GM19395 (cell line): ENCODE measurements at regions not wholly inside any gene's neighbourhood (a gene's known extent, or its start where the extent isn't known, plus 50 kb on each side); places are given as distances from the start of the nearest gene placed in this dataset.

Experiments used
- ATAC-seq: cut with Tn5 transposase; IDR thresholded peaks from one replicate; pipeline ENCODE4 v1.9.1; 2021; ENCODE audit warnings: mild to moderate bottlenecking, moderate library complexity; ENCODE audit not compliant: unreplicated experiment

GRCh38 chr10:83921984-83922860 is 217.1 kb upstream of the GHITM start:
- ATAC-seq: no peak

- no peak for ATAC-seq
Measured at GRCh38 chr10:83925133-83925532, 214.2 kb upstream of the GHITM start.

GRCh38 chr10:83926606-83927005 is 212.7 kb upstream of the GHITM start:
- no peak for ATAC-seq

GRCh38 chr10:83927166-83927565 is 212.1 kb upstream of the GHITM start:
- no peak for ATAC-seq

- no peak for ATAC-seq
Measured at GRCh38 chr10:83929399-83929798, 209.9 kb upstream of the GHITM start.

- no peak for ATAC-seq
Measured at GRCh38 chr10:83931669-83932068, 207.6 kb upstream of the GHITM start.

GRCh38 chr10:83932245-83932644 is 207.1 kb upstream of the GHITM start:
- ATAC-seq: no peak

GRCh38 chr10:83934062-83934461 is 205.2 kb upstream of the GHITM start:
- no peak for ATAC-seq

- no peak for ATAC-seq
Measured at GRCh38 chr10:83934641-83935338, 204.5 kb upstream of the GHITM start.

GRCh38 chr10:83935339-83935736 is 204.0 kb upstream of the GHITM start:
- no peak for ATAC-seq

GRCh38 chr10:83935911-83936310 is 203.4 kb upstream of the GHITM start:
- no peak for ATAC-seq

- ATAC-seq: no peak
Measured at GRCh38 chr10:83937161-83937560, 202.1 kb upstream of the GHITM start.

GRCh38 chr10:83937826-83938225 is 201.5 kb upstream of the GHITM start:
- ATAC-seq: no peak

- no peak for ATAC-seq
Measured at GRCh38 chr10:83941189-83941588, 198.1 kb upstream of the GHITM start.

GRCh38 chr10:83942410-83942809 is 196.9 kb upstream of the GHITM start:
- no peak for ATAC-seq

GRCh38 chr10:83943049-83943448 is 196.3 kb upstream of the GHITM start:
- ATAC-seq: no peak

- ATAC-seq: no peak
Measured at GRCh38 chr10:83943920-83944319, 195.4 kb upstream of the GHITM start.

- no peak for ATAC-seq
Measured at GRCh38 chr10:83945982-83946718, 193.2 kb upstream of the GHITM start.

GRCh38 chr10:83952314-83952713 is 187.0 kb upstream of the GHITM start:
- ATAC-seq: no peak

- no peak for ATAC-seq
Measured at GRCh38 chr10:83953589-83953988, 185.7 kb upstream of the GHITM start.

GRCh38 chr10:83954193-83954799 is 185.0 kb upstream of the GHITM start:
- no peak for ATAC-seq
